Gastrocnemius medialis (tissue), 4 donors: ENCODE measurements at regions not wholly inside any gene's neighbourhood (a gene's known extent, or its start where the extent isn't known, plus 50 kb on each side); places are given as distances from the start of the nearest gene placed in this dataset.
"Not testable (repeated sequence)": the region's sequence is repeated elsewhere in the genome, so short reads cannot be mapped to it uniquely, and the experiment has no call there.

Experiments used
- ATAC-seq, 2 donors: fragments of 150-250 bp; one replicate each; pipeline ENCODE4 v1.9.1; 2016
- DNase-seq, 2 donors: peaks; one replicate each; pipeline ENCODE4 v3.0.0-alpha.2; 2019
- H3K27ac ChIP-seq, 4 donors: fragments of 200-600 bp; sonication (generic); 1 replicate in 1 of 4; 2 replicates in 3 of 4; pipeline ENCODE4 v1.5.1; 2016 to 2018; ENCODE audit warnings: mild to moderate bottlenecking in 2 of 4, moderate library complexity in 1 of 4
- H3K27me3 ChIP-seq, 3 donors: fragments of 200-600 bp; sonication (generic) in 2 of 3; 1 replicate in 1 of 3; 2 replicates in 2 of 3; pipeline versions ENCODE4 v1.5.1 to v1.6.0; 2016 to 2019; ENCODE audit warnings: mild to moderate bottlenecking in 1 of 3, moderate library complexity in 1 of 3
- H3K36me3 ChIP-seq, 2 donors: fragments of 200-600 bp; sonication (generic) in 1 of 2; one replicate each; pipeline ENCODE4 v1.5.1; 2017 to 2018
- H3K4me1 ChIP-seq, 2 donors: fragments of 200-600 bp; sonication (generic) in 1 of 2; one replicate each; pipeline ENCODE4 v1.5.1; 2016 to 2017; ENCODE audit warnings: mild to moderate bottlenecking in 2 of 2
- H3K4me3 ChIP-seq, 4 donors: fragments of 200-600 bp; sonication (generic) in 3 of 4; 1 replicate in 1 of 4; 2 replicates in 3 of 4; pipeline ENCODE4 v1.5.1; 2016 to 2019; ENCODE audit warnings: mild to moderate bottlenecking in 2 of 4
- H3K9me3 ChIP-seq, 3 donors: fragments of 200-600 bp; sonication (generic) in 2 of 3; 1 replicate in 1 of 3; 2 replicates in 2 of 3; pipeline ENCODE4 v1.5.1; 2016 to 2019
- POLR2A ChIP-seq, 2 donors: fragments of 450-650 bp; IDR thresholded peaks; one replicate each; pipeline ENCODE4 v1.6.1; 2017; ENCODE audit warnings: antibody characterized with exemption in 2 of 2, mild to moderate bottlenecking in 2 of 2, moderate library complexity in 2 of 2
- in situ Hi-C, 4 donors: fragments of 200-750 bp; cut with MboI; loops; one replicate each; pipeline versions ENCODE4 v1.15.0 to v1.8.0; 2017; ENCODE audit warnings: low sequenced_read_pairs in 4 of 4
- intact Hi-C: fragments of 100-400 bp; cut with DNase I; formaldehyde crosslinking; loops from one replicate; pipeline ENCODE4 v1.15.1; 2023; ENCODE audit warnings: low total_unique reads
- TF ChIP-seq, protein P1 (sequence below), 5 experiments: fragments of 450-650 bp in 3 of 5; fragments of 200-600 bp in 2 of 5; sonication (generic) in 2 of 5; IDR thresholded peaks in 4 of 5; conservative IDR thresholded peaks in 1 of 5; 1 replicate in 4 of 5; 2 replicates in 1 of 5; pipeline ENCODE4 v1.5.1; 2016 to 2019; ENCODE audit warnings: antibody characterized with exemption in 5 of 5, mild to moderate bottlenecking in 3 of 5, moderate library complexity in 3 of 5

DNA sequence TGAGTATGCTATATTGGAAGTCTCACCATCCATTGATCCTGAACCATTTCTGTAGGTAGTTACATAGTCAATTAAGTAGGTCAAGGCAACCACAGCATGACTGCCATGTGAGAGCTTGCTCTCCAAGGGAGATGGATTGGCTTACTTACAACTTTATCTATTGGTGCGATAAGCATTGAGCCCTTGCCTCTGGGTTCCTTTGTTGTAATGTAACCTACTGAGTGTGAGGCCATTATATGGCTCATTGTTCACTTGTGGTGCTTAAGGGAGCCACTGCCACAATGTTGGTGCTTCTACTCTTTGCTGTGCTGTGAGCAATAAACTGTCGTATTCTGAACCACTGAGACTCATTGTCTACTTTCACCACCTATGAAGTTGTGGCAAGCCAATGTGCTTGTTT is 510.6 kb upstream of the ITGA1 start:
- Histone ChIP-seq H3K27ac (no peak overlapping the region), H3K4me1 (no peaks in the 10 kb centered on the region), H3K27me3 (no peaks in the 10 kb centered on the region), H3K4me3 (no peak overlapping the region), H3K36me3 (no peaks in the 10 kb centered on the region), H3K9me3 (no peaks in the 10 kb centered on the region)
- in situ Hi-C loops = no loop called here
- ATAC-seq (no peak), DNase-seq (no peak)
- TF ChIP-seq, protein P1, sequence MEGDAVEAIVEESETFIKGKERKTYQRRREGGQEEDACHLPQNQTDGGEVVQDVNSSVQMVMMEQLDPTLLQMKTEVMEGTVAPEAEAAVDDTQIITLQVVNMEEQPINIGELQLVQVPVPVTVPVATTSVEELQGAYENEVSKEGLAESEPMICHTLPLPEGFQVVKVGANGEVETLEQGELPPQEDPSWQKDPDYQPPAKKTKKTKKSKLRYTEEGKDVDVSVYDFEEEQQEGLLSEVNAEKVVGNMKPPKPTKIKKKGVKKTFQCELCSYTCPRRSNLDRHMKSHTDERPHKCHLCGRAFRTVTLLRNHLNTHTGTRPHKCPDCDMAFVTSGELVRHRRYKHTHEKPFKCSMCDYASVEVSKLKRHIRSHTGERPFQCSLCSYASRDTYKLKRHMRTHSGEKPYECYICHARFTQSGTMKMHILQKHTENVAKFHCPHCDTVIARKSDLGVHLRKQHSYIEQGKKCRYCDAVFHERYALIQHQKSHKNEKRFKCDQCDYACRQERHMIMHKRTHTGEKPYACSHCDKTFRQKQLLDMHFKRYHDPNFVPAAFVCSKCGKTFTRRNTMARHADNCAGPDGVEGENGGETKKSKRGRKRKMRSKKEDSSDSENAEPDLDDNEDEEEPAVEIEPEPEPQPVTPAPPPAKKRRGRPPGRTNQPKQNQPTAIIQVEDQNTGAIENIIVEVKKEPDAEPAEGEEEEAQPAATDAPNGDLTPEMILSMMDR (IDR thresholded peaks at IDR 0.05 in 4 of 5, conservative IDR thresholded peaks at IDR 0.05 in 1 of 5) = no peak
- no peak for TF ChIP-seq POLR2A (IDR thresholded peaks at IDR 0.05)
- intact Hi-C loops = no loop called here

DNA sequence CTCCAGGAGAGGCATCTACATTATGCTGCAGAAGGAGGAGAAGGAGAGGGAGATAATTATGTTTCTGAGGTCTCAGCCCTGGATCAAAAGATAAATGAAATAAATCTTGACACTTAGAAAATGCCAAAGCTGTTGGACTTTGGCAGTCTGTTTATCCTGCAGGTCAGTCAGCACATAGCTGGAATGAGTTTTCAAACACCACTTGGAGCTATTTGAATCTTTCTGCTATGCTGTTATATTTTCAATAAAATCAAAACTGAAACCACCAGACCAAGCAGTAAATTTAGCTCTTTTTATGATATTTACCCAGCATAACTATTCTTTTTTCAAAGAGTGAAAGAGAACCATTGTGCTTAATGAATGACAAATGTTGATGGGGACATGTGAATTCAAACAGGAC is 505.1 kb upstream of the ITGA1 start:
- no peaks in the 10 kb centered on the region for H3K36me3 ChIP-seq
- no peak for ATAC-seq
- H3K9me3 ChIP-seq = no peaks in the 10 kb centered on the region
- no peaks in the 10 kb centered on the region for H3K27me3 ChIP-seq
- no peak overlapping the region for H3K27ac ChIP-seq
- H3K4me3 ChIP-seq = no peak overlapping the region
- TF ChIP-seq, protein P1 (IDR thresholded peaks at IDR 0.05 in 4 of 5, conservative IDR thresholded peaks at IDR 0.05 in 1 of 5) = no peak
- TF ChIP-seq POLR2A (IDR thresholded peaks at IDR 0.05) = no peak
- H3K4me1 ChIP-seq = no peaks in the 10 kb centered on the region
- in situ Hi-C loops = no loop called here
- intact Hi-C loops = no loop called here
- no peak for DNase-seq

DNA sequence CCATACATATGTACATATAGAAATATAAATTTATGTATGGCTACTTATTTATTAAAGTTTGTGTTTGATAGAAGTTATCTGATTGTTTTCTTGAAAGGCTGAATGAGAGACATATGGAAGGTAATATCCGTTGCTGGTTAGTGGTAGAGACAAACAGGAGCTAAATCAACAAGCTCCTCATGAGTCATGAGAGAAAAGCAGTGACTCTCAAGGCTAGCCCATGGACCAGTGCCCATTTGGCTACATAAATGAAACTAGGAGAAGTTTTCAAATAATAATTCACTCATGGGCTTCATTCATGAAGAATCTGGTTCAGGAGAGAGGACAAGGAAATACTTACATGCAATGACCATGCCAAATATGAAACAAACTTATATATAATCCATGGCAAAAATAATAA is 504.5 kb upstream of the ITGA1 start:
- ATAC-seq (no peak), DNase-seq (no peak)
- no peak overlapping the region for H3K4me3 ChIP-seq
- in situ Hi-C loops (no loop called here), intact Hi-C loops (no loop called here)
- no peaks in the 10 kb centered on the region for H3K4me1 ChIP-seq
- H3K27ac ChIP-seq = no peak overlapping the region
- no peak for TF ChIP-seq POLR2A (IDR thresholded peaks at IDR 0.05)
- TF ChIP-seq, protein P1 (IDR thresholded peaks at IDR 0.05 in 4 of 5, conservative IDR thresholded peaks at IDR 0.05 in 1 of 5) = no peak
- no peaks in the 10 kb centered on the region for H3K9me3 ChIP-seq
- H3K36me3 ChIP-seq = no peaks in the 10 kb centered on the region
- no peaks in the 10 kb centered on the region for H3K27me3 ChIP-seq

DNA sequence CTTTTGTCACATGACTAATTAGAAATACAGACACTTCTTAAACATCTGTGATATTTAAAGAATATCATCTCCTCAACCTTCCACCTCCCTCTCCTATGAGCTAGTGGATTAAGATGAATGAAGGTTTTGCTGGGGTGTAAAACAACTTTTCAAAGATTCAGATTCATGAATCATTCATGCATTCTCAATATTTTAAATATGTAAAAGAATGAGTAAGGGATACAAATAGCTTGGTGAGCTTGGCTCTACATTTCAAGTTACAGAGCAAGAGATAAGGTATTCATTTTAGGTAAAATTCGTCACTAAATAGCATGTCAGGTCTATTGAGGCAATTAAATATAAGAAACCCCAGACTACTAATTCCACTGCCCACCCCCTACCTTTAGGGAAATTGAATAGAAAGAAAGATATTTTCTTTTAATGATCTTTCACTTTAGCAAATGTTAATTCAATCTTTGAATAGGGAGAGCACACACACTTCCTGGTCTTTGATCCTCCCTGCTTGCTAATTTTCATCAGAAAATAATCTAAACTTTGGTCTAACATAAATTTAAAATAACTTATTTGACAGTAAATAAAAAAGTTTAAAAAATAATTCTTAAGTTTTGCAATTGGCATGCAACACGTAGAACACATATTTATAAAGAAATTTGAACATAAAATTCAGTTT is 486.9 kb upstream of the ITGA1 start:
- no peaks in the 10 kb centered on the region for H3K4me1 ChIP-seq
- no peaks in the 10 kb centered on the region for H3K27me3 ChIP-seq
- H3K27ac ChIP-seq = no peak overlapping the region
- TF ChIP-seq POLR2A (IDR thresholded peaks at IDR 0.05) = no peak
- TF ChIP-seq, protein P1 (IDR thresholded peaks at IDR 0.05 in 4 of 5, conservative IDR thresholded peaks at IDR 0.05 in 1 of 5) = no peak
- in situ Hi-C loops (no loop called here), intact Hi-C loops (no loop called here)
- H3K9me3 ChIP-seq = no peaks in the 10 kb centered on the region
- no peak for ATAC-seq
- no peak for DNase-seq
- no peak overlapping the region for H3K4me3 ChIP-seq
- H3K36me3 ChIP-seq = no peaks in the 10 kb centered on the region

DNA sequence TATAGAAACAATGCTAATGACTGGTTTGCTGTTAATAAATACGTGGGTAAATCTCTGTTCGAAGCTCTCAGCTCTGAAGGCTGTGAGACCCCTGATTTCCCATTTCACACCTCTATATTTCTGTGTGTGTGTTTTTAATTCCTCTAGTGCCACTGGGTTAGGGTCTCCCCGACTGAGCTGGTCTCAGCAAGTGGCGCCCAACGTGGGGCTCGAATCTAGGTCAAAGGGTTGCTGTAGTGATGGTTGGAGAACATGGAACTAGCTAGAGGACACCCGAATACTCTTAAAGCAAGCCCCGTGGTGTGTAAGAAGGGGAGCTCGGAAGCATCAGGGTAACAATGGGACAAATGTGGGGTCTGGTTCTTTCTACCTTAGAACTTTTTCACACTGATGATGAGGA is 482.9 kb upstream of the ITGA1 start:
- H3K9me3 ChIP-seq, H3K36me3 ChIP-seq, H3K4me3 ChIP-seq, in situ Hi-C loops, DNase-seq, H3K4me1 ChIP-seq, H3K27ac ChIP-seq, ATAC-seq, intact Hi-C loops, H3K27me3 ChIP-seq: not testable (repeated sequence)
